Smooth muscle cell (in vitro differentiated cells): ENCODE measurements at regions not wholly inside any gene's neighbourhood (a gene's known extent, or its start where the extent isn't known, plus 50 kb on each side); places are given as distances from the start of the nearest gene placed in this dataset.

Experiments used
- DNase-seq: peaks from one replicate; lab custom pipeline; 2025; ENCODE audit not compliant: unreplicated experiment; lab: John Stamatoyannopoulos, UW
- H2AFZ ChIP-seq: fragments of 200-600 bp; sonication (generic); 2 replicates; pipeline ENCODE4 v1.6.0; 2016; ENCODE audit warnings: antibody characterized with exemption, low read depth, mild to moderate bottlenecking
- H3F3A ChIP-seq: fragments of 200-600 bp; sonication (generic); 2 replicates; pipeline ENCODE4 v1.6.0; 2017; ENCODE audit warnings: antibody characterized with exemption, low read depth
- H3K27ac ChIP-seq: fragments of 200-600 bp; sonication (generic); 2 replicates; pipeline ENCODE4 v1.5.1; 2016; ENCODE audit warnings: low read depth, mild to moderate bottlenecking
- H3K27me3 ChIP-seq: fragments of 200-600 bp; sonication (generic); 2 replicates; pipeline ENCODE4 v1.6.1; 2016; ENCODE audit warnings: low read depth, mild to moderate bottlenecking
- H3K36me3 ChIP-seq: fragments of 200-600 bp; sonication (generic); 2 replicates; pipeline ENCODE4 v1.5.1; 2016; ENCODE audit warnings: low read depth
- H3K4me1 ChIP-seq: fragments of 200-600 bp; sonication (generic); 2 replicates; pipeline ENCODE4 v1.5.1; 2016; ENCODE audit warnings: low read depth
- H3K4me2 ChIP-seq: fragments of 200-600 bp; sonication (generic); 2 replicates; pipeline ENCODE4 v1.6.0; 2016; ENCODE audit warnings: mild to moderate bottlenecking
- H3K4me3 ChIP-seq: fragments of 200-600 bp; sonication (generic); 2 replicates; pipeline ENCODE4 v1.5.1; 2016; ENCODE audit warnings: mild to moderate bottlenecking
- H3K79me2 ChIP-seq: fragments of 200-600 bp; sonication (generic); 2 replicates; pipeline ENCODE4 v1.6.0; 2016; ENCODE audit warnings: low read depth, mild to moderate bottlenecking
- H3K9ac ChIP-seq: fragments of 200-600 bp; sonication (generic); 2 replicates; pipeline ENCODE4 v1.6.0; 2016; ENCODE audit warnings: low read depth
- H3K9me3 ChIP-seq: fragments of 200-600 bp; sonication (generic); replicated peaks from 2 replicates; pipeline ENCODE4 v1.5.1; 2016; ENCODE audit warnings: low read depth
- H4K20me1 ChIP-seq: fragments of 200-600 bp; sonication (generic); 2 replicates; pipeline ENCODE4 v1.6.0; 2016; ENCODE audit warnings: low read depth
- CTCF ChIP-seq: fragments of 200-600 bp; sonication (generic); IDR thresholded peaks from 2 replicates; pipeline ENCODE4 v1.5.1; 2017; ENCODE audit warnings: borderline replicate concordance, mild to moderate bottlenecking, antibody characterized with exemption; ENCODE audit not compliant: insufficient read depth, poor library complexity, severe bottlenecking
- WGBS: methylation state at CpG from one replicate; pipeline ENCODE4 v1.1.7; 2016; ENCODE audit warnings: low lambda C conversion rate; 5-methylcytosine and 5-hydroxymethylcytosine counted together

- Histone ChIP-seq H3K9me3 (no peaks in the 10 kb centered on the region), H3K27ac (no peak overlapping the region), H3K4me2 (no peak overlapping the region), H3F3A (no peaks in the 10 kb centered on the region), H3K36me3 (no peaks in the 10 kb centered on the region), H3K9ac (no peak overlapping the region), H3K27me3 (no peaks in the 10 kb centered on the region), H4K20me1 (no peaks in the 10 kb centered on the region), H3K4me3 (no peak overlapping the region), H3K79me2 (no peaks in the 10 kb centered on the region), H2AFZ (no peak overlapping the region), H3K4me1 (peaks cover 17% of the 10 kb centered on the region)
- DNase-seq: no peak
- no peak for TF ChIP-seq CTCF
These were observed 978.4 kb downstream of the TLE4 start for GRCh38 chr9:80550181-80550580.

- Histone ChIP-seq H3K9ac (no peak overlapping the region), H3K27ac (no peak overlapping the region), H3K4me2 (no peak overlapping the region), H3K9me3 (no peaks in the 10 kb centered on the region), H3K4me1 (no peaks in the 10 kb centered on the region), H3K27me3 (no peaks in the 10 kb centered on the region), H3K36me3 (no peaks in the 10 kb centered on the region), H3F3A (no peaks in the 10 kb centered on the region), H3K79me2 (no peaks in the 10 kb centered on the region), H4K20me1 (no peaks in the 10 kb centered on the region), H3K4me3 (no peak overlapping the region), H2AFZ (no peak overlapping the region)
- no peak for TF ChIP-seq CTCF
- WGBS: 69% methylated on average over 4 of the region's 4 CpGs
- DNase-seq: no peak
These were observed 975.8 kb downstream of the TLE4 start for GRCh38 chr9:80547613-80548012.

GRCh38 chr9:80540387-80540786 is 968.6 kb downstream of the TLE4 start:
- Histone ChIP-seq H3K4me1 (no peaks in the 10 kb centered on the region), H3K4me2 (no peak overlapping the region), H3K4me3 (no peak overlapping the region), H3K27ac (no peak overlapping the region), H3K27me3 (no peaks in the 10 kb centered on the region), H3K9ac (no peak overlapping the region), H4K20me1 (no peaks in the 10 kb centered on the region), H3K9me3 (no peaks in the 10 kb centered on the region), H3K79me2 (no peaks in the 10 kb centered on the region), H3K36me3 (no peaks in the 10 kb centered on the region), H2AFZ (no peak overlapping the region), H3F3A (no peaks in the 10 kb centered on the region)
- TF ChIP-seq CTCF: no peak
- no peak for DNase-seq
- WGBS: 91% methylated on average over 4 of the region's 4 CpGs

- Histone ChIP-seq H3K36me3 (no peaks in the 10 kb centered on the region), H3K4me2 (no peak overlapping the region), H4K20me1 (no peaks in the 10 kb centered on the region), H2AFZ (no peak overlapping the region), H3K4me3 (no peak overlapping the region), H3K9me3 (no peaks in the 10 kb centered on the region), H3K79me2 (no peaks in the 10 kb centered on the region), H3K4me1 (no peaks in the 10 kb centered on the region), H3K9ac (no peak overlapping the region), H3K27ac (no peak overlapping the region), H3K27me3 (no peaks in the 10 kb centered on the region), H3F3A (no peaks in the 10 kb centered on the region)
- no peak for DNase-seq
- WGBS: 91% methylated on average over 1 of the region's 1 CpG
- TF ChIP-seq CTCF: no peak
These were observed 967.2 kb downstream of the TLE4 start for GRCh38 chr9:80538976-80539375.
